ENCODE measurements at regions not wholly inside any gene's neighbourhood (a gene's known extent, or its start where the extent isn't known, plus 50 kb on each side); places are given as distances from the start of the nearest gene placed in this dataset.

DNA sequence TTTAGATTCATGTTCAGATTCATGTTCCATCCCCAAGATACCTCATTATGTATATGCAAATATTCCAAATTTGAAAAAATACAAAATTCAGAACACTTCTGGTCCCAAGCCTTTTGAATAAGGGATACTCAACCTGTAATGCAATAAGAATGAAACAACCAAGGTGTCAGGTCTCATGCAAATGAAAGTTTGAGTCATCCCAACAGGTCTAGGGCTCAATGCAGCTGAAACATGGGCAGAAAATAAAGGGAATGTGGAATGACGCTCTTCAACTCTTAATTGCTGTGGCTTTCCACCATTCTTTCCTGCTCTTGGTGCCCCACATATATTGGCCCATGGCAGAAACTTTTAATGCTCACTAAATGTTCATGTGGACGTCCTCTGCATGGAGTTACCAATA is 107.3 kb upstream of the DAPK1 start:
- Histone ChIP-seq H4K20me1 (replicated peaks in 1 of 2; ENCODE audit: control insufficient read depth in 1 of 2, insufficient read depth in 2 of 2, low read length in 2 of 2) (no peaks in the 10 kb centered on the region), H3K9ac (replicated peaks in 1 of 4; ENCODE audit: extremely low read depth in 1 of 4, low read depth in 3 of 4, low read length in 3 of 4) (no peak overlapping the region), H3K18ac (ENCODE audit: extremely low read depth, low read length) (no peak overlapping the region), H3K4me2 (ENCODE audit: insufficient read depth in 1 of 2, low read depth in 2 of 2, low read length in 2 of 2) (no peak overlapping the region; a peak in 1 of 4 replicates), H4K8ac (ENCODE audit: extremely low read depth, insufficient read depth, low read length) (no peak overlapping the region), H2BK120ac (replicated peaks; ENCODE audit: low read depth, low read length) (no peak overlapping the region), H4K91ac (replicated peaks; ENCODE audit: insufficient read length, low read length) (no peak overlapping the region), H2BK12ac (ENCODE audit: low read depth, low read length) (no peak overlapping the region), H2BK15ac (ENCODE audit: low read length) (no peak overlapping the region), H3K23me2 (ENCODE audit: low read depth, low read length) (no peaks in the 10 kb centered on the region), H2AFZ (ENCODE audit: low read length) (no peak overlapping the region), H3K79me2 (ENCODE audit: control insufficient read depth in 1 of 2, insufficient read depth in 2 of 2, low read length in 2 of 2) (no peaks in the 10 kb centered on the region), H3K14ac (ENCODE audit: insufficient read length) (no peak overlapping the region), H3K56ac (replicated peaks; ENCODE audit: insufficient read length, low read depth, low read length) (no peak overlapping the region), H3K4ac (replicated peaks; ENCODE audit: insufficient read length, low read depth, low read length) (no peak overlapping the region), H3K9me3 (ENCODE audit: insufficient read depth in 2 of 2, low read depth in 1 of 2, low read length in 1 of 2) (no peaks in the 10 kb centered on the region), H3K4me1 (replicated peaks in 1 of 4; ENCODE audit: control insufficient read depth in 3 of 4, insufficient read depth in 4 of 4, low read length in 3 of 4) (peaks cover 3 to 14% (median 8%) of the 10 kb centered on the region in 4 experiments; a peak in 4 of 7 replicates), H3K27me3 (replicated peaks in 1 of 4; ENCODE audit: control insufficient read depth in 3 of 4, extremely low read depth in 1 of 4, insufficient read depth in 3 of 4, low read length in 3 of 4) (no peaks in the 10 kb centered on the region), H2AK5ac (ENCODE audit: low read depth, low read length) (no peak overlapping the region; the same call in 1 of the 2 replicates), H3K36me3 (ENCODE audit: control insufficient read depth in 2 of 4, insufficient read depth in 4 of 4, low read length in 3 of 4) (no peaks in the 10 kb centered on the region; a peak in 1 of 8 replicates), H2BK5ac (ENCODE audit: low read depth, low read length) (no peak overlapping the region), H2BK20ac (ENCODE audit: low read length) (no peak overlapping the region), H4K5ac (ENCODE audit: insufficient read length, low read depth, low read length) (no peak overlapping the region), H3K4me3 (ENCODE audit: extremely low read depth in 1 of 4, insufficient read depth in 2 of 4, low read depth in 3 of 4, low read length in 4 of 4) (no peak overlapping the region), H3K23ac (ENCODE audit: insufficient read length) (no peak overlapping the region), H3K79me1 (ENCODE audit: low read depth, low read length) (no peaks in the 10 kb centered on the region; the same call in 1 of the 2 replicates), H3K27ac (ENCODE audit: low read depth, low read length) (no peak overlapping the region)
- POLR2A ChIA-PET (ENCODE audit: partially characterized antibody): interaction anchor here (1.0 kb wide), 1 partner anchor 42 kb away, joined by 3 read pairs; no protein-coding TSS in a partner anchor
- DNase-seq (ENCODE audit: low read depth in 1 of 2, low spot score in 2 of 2) (peak in 1 of 2 experiments; percentile 13), FAIRE-seq (no peak)
- 70% methylated on average over 2 of the region's 2 CpGs; no CpG with 5 or more reads in 1 of the 2 experiments for WGBS, 2 experiments (ENCODE audit: extremely low coverage in 1 of 2, insufficient coverage in 1 of 2, insufficient read length in 1 of 2, insufficient replicate concordance in 2 of 2, low coverage in 1 of 2, low lambda C conversion rate in 2 of 2, missing lambda C conversion rate in 1 of 2)
- CTCF ChIA-PET (ENCODE audit: partially characterized antibody): no interaction called here
- TF ChIP-seq YY1 (IDR thresholded peaks at IDR 0.05; ENCODE audit: low read depth, low read length): no peak
- no peak for TF ChIP-seq TCF12 (IDR thresholded peaks at IDR 0.05; ENCODE audit: low read depth, low read length)
- TF ChIP-seq TEAD4 (IDR thresholded peaks at IDR 0.05; ENCODE audit: low read depth, low read length): no peak
